HCT116 (cell line): ENCODE measurements at regions not wholly inside any gene's neighbourhood (a gene's known extent, or its start where the extent isn't known, plus 50 kb on each side); places are given as distances from the start of the nearest gene placed in this dataset.

Experiments used
- EGR1 ChIP-seq: IDR thresholded peaks from 2 replicates; pipeline ENCODE4 v1.6.1; 2012; ENCODE audit warnings: low read depth
- JUND ChIP-seq: IDR thresholded peaks from 2 replicates; pipeline ENCODE4 v1.6.1; 2012

- TF ChIP-seq JUND (no peak), EGR1 (no peak)
Measured at GRCh38 chr20:6974838-6975237, 207.4 kb downstream of the BMP2 start.
